ENCODE measurements at regions not wholly inside any gene's neighbourhood (a gene's known extent, or its start where the extent isn't known, plus 50 kb on each side); places are given as distances from the start of the nearest gene placed in this dataset.

- ATAC-seq (no peak), DNase-seq (no peak)
- H3K27me3 ChIP-seq: no peaks in the 10 kb centered on the region
- no peaks in the 10 kb centered on the region for H3K36me3 ChIP-seq (replicated peaks in 1 of 2; ENCODE audit: insufficient read depth in 1 of 2, low read depth in 2 of 2)
- no peaks in the 10 kb centered on the region for H3K4me1 ChIP-seq
- H3K27ac ChIP-seq: no peak overlapping the region
- no peak for TF ChIP-seq POLR2A (IDR thresholded peaks at IDR 0.05)
- TF ChIP-seq CTCF (IDR thresholded peaks at IDR 0.05): no peak
- no peaks in the 10 kb centered on the region for H3K9me3 ChIP-seq
- WGBS, 2 donors: 44 to 88% methylated on average over 1 of the region's 1 CpG
- intact Hi-C loops (cut with DNase I): no loop called here
- H3K4me3 ChIP-seq: no peak overlapping the region
Measured at GRCh38 chr12:45536284-45536683, 193.2 kb upstream of the ARID2 start.

GRCh38 chr12:45540661-45541341 is 188.7 kb upstream of the ARID2 start:
- no peak for ATAC-seq
- Histone ChIP-seq H3K9me3 (no peaks in the 10 kb centered on the region), H3K36me3 (replicated peaks in 1 of 2; ENCODE audit: insufficient read depth in 1 of 2, low read depth in 2 of 2) (no peaks in the 10 kb centered on the region), H3K27me3 (no peaks in the 10 kb centered on the region), H3K4me1 (no peaks in the 10 kb centered on the region), H3K4me3 (no peak overlapping the region), H3K27ac (no peak overlapping the region)
- TF ChIP-seq CTCF (IDR thresholded peaks at IDR 0.05) (no peak), POLR2A (IDR thresholded peaks at IDR 0.05) (no peak)
- intact Hi-C loops (cut with DNase I): no loop called here
- 15 to 29% methylated on average over 1 of the region's 1 CpG for WGBS, 2 donors
- DNase-seq: no peak

- TF ChIP-seq CTCF (IDR thresholded peaks at IDR 0.05): peak; percentile 60 to 78 (median 73)
- TF ChIP-seq POLR2A (IDR thresholded peaks at IDR 0.05): no peak
- intact Hi-C loops (cut with DNase I): no loop called here
- 0 to 2% methylated on average over 2 of the region's 2 CpGs for WGBS, 2 donors
- Histone ChIP-seq H3K36me3 (replicated peaks in 1 of 2; ENCODE audit: insufficient read depth in 1 of 2, low read depth in 2 of 2) (no peaks in the 10 kb centered on the region), H3K4me3 (no peak overlapping the region), H3K27ac (no peak overlapping the region), H3K27me3 (no peaks in the 10 kb centered on the region), H3K9me3 (no peaks in the 10 kb centered on the region), H3K4me1 (no peaks in the 10 kb centered on the region)
- DNase-seq: peak; percentile 37 to 69 (median 52)
- peak; percentile 80 for ATAC-seq
Measured at GRCh38 chr12:45543887-45544286, 185.6 kb upstream of the ARID2 start.

GRCh38 chr12:45546545-45546944 is 183.0 kb upstream of the ARID2 start:
- no peak for TF ChIP-seq POLR2A (IDR thresholded peaks at IDR 0.05)
- TF ChIP-seq CTCF (IDR thresholded peaks at IDR 0.05): no peak
- Histone ChIP-seq H3K27ac (no peak overlapping the region), H3K4me1 (no peaks in the 10 kb centered on the region), H3K4me3 (no peak overlapping the region), H3K36me3 (replicated peaks in 1 of 2; ENCODE audit: insufficient read depth in 1 of 2, low read depth in 2 of 2) (no peaks in the 10 kb centered on the region), H3K27me3 (no peaks in the 10 kb centered on the region), H3K9me3 (no peaks in the 10 kb centered on the region)
- ATAC-seq: no peak
- WGBS, 2 donors: 61 to 75% methylated on average over 2 of the region's 2 CpGs
- intact Hi-C loops (cut with DNase I): no loop called here
- DNase-seq: no peak

GRCh38 chr12:45547132-45547531 is 182.4 kb upstream of the ARID2 start:
- H3K4me3 ChIP-seq: no peak overlapping the region
- 90% methylated on average over 1 of the region's 1 CpG; no CpG with 5 or more reads in 1 of the 2 donors for WGBS, 2 donors
- DNase-seq (no peak), ATAC-seq (no peak)
- no peak for TF ChIP-seq CTCF (IDR thresholded peaks at IDR 0.05)
- TF ChIP-seq POLR2A (IDR thresholded peaks at IDR 0.05): no peak
- no peaks in the 10 kb centered on the region for H3K4me1 ChIP-seq
- no peaks in the 10 kb centered on the region for H3K36me3 ChIP-seq (replicated peaks in 1 of 2; ENCODE audit: insufficient read depth in 1 of 2, low read depth in 2 of 2)
- no peaks in the 10 kb centered on the region for H3K9me3 ChIP-seq
- intact Hi-C loops (cut with DNase I): no loop called here
- no peak overlapping the region for H3K27ac ChIP-seq
- H3K27me3 ChIP-seq: no peaks in the 10 kb centered on the region
